Liver (tissue), 8 donors: ENCODE measurements at regions not wholly inside any gene's neighbourhood (a gene's known extent, or its start where the extent isn't known, plus 50 kb on each side); places are given as distances from the start of the nearest gene placed in this dataset.

Experiments
- DNase-seq: peaks from one replicate; pipeline ENCODE4 v3.0.0-alpha.2; 2017; ENCODE audit warnings: low spot score
- H3K27ac ChIP-seq, 2 donors: one replicate each; pipeline ENCODE4 v1.7.0; 2013; ENCODE audit warnings: inconsistent platforms in 2 of 2, low read length in 2 of 2, control low read depth in 1 of 2, low read depth in 1 of 2, mild to moderate bottlenecking in 1 of 2
- H3K27me3 ChIP-seq, 4 donors: one replicate each; pipeline versions ENCODE4 v1.6.1 to v1.7.0; 2013; ENCODE audit warnings: low read length in 3 of 4, inconsistent platforms in 1 of 4, mild to moderate bottlenecking in 1 of 4, moderate library complexity in 1 of 4; ENCODE audit not compliant: control insufficient read depth in 4 of 4, insufficient read depth in 4 of 4
- H3K36me3 ChIP-seq, 4 donors: one replicate each; pipeline versions ENCODE4 v1.6.1 to v1.7.0; 2013; ENCODE audit warnings: low read length in 3 of 4, mild to moderate bottlenecking in 3 of 4, low read depth in 1 of 4, moderate library complexity in 1 of 4; ENCODE audit not compliant: control insufficient read depth in 4 of 4, insufficient read depth in 3 of 4
- H3K4me1 ChIP-seq, 4 donors: one replicate each; pipeline versions ENCODE4 v1.6.1 to v1.7.0; 2013; ENCODE audit warnings: low read length in 3 of 4, mild to moderate bottlenecking in 3 of 4, moderate library complexity in 1 of 4; ENCODE audit not compliant: control insufficient read depth in 4 of 4, insufficient read depth in 4 of 4
- H3K4me3 ChIP-seq, 3 donors: one replicate each; pipeline versions ENCODE4 v1.6.1 to v1.7.0; 2013; ENCODE audit warnings: low read length in 3 of 3, control low read depth in 1 of 3, low read depth in 1 of 3, mild to moderate bottlenecking in 1 of 3
- H3K9ac ChIP-seq, 2 donors: one replicate each; pipeline ENCODE4 v1.7.0; 2013; ENCODE audit warnings: low read length in 2 of 2, mild to moderate bottlenecking in 2 of 2, moderate library complexity in 2 of 2, control low read depth in 1 of 2, low read depth in 1 of 2
- H3K9me3 ChIP-seq, 4 donors: one replicate each; pipeline versions ENCODE4 v1.6.1 to v1.7.0; 2013; ENCODE audit warnings: low read length in 3 of 4; ENCODE audit not compliant: control insufficient read depth in 4 of 4
- EGR1 ChIP-seq, 2 donors: IDR thresholded peaks; 2 replicates each; pipeline ENCODE4 v1.6.1; 2016 to 2018; ENCODE audit warnings: antibody characterized with exemption in 2 of 2, low read depth in 2 of 2
- FOXA1 ChIP-seq: IDR thresholded peaks from 2 replicates; pipeline ENCODE4 v1.6.1; 2016; ENCODE audit warnings: antibody characterized with exemption
- FOXA2 ChIP-seq: IDR thresholded peaks from 2 replicates; pipeline ENCODE4 v1.6.1; 2016; ENCODE audit warnings: antibody characterized with exemption
- GABPA ChIP-seq, 2 donors: IDR thresholded peaks in 1 of 2; conservative IDR thresholded peaks in 1 of 2; 2 replicates each; pipeline ENCODE4 v1.6.1; 2016; ENCODE audit warnings: antibody characterized with exemption in 2 of 2, mild to moderate bottlenecking in 1 of 2, moderate library complexity in 1 of 2
- HNF4A ChIP-seq, 2 donors: conservative IDR thresholded peaks; 2 replicates each; pipeline ENCODE4 v1.6.1; 2016; ENCODE audit warnings: antibody characterized with exemption in 2 of 2, mild to moderate bottlenecking in 2 of 2
- HNF4G ChIP-seq: IDR thresholded peaks from 2 replicates; pipeline ENCODE4 v1.6.1; 2016; ENCODE audit warnings: antibody characterized with exemption
- JUND ChIP-seq, 2 donors: IDR thresholded peaks; 2 replicates each; pipeline ENCODE4 v1.6.1; 2016; ENCODE audit warnings: antibody characterized with exemption in 2 of 2
- NR2F2 ChIP-seq: IDR thresholded peaks from 2 replicates; pipeline ENCODE4 v1.6.1; 2016; ENCODE audit warnings: antibody characterized with exemption
- RAD21 ChIP-seq, 2 donors: IDR thresholded peaks; 2 replicates each; pipeline ENCODE4 v1.6.1; 2016; ENCODE audit warnings: antibody characterized with exemption in 2 of 2, mild to moderate bottlenecking in 2 of 2
- RXRA ChIP-seq, 2 donors: IDR thresholded peaks; 2 replicates each; pipeline ENCODE4 v1.6.1; 2017 to 2018; ENCODE audit warnings: antibody characterized with exemption in 2 of 2, mild to moderate bottlenecking in 1 of 2
- SP1 ChIP-seq: IDR thresholded peaks from 2 replicates; pipeline ENCODE4 v1.6.1; 2018; ENCODE audit warnings: antibody characterized with exemption, mild to moderate bottlenecking
- TAF1 ChIP-seq: conservative IDR thresholded peaks from 2 replicates; pipeline ENCODE4 v1.6.1; 2016; ENCODE audit warnings: antibody characterized with exemption, mild to moderate bottlenecking
- YY1 ChIP-seq: IDR thresholded peaks from 2 replicates; pipeline ENCODE4 v1.6.1; 2016; ENCODE audit warnings: antibody characterized with exemption, mild to moderate bottlenecking
- WGBS: extraction: QIAGEN DNeasy Blood & Tissue Kit; methylation state at CpG from one replicate; pipeline ENCODE4 v1.1.7; 2013; 5-methylcytosine and 5-hydroxymethylcytosine counted together
- TF ChIP-seq, protein P1 (sequence below): fragments of 150-350 bp; IDR thresholded peaks from 2 replicates; pipeline ENCODE4 v1.5.1; 2017; ENCODE audit warnings: improper control_type of control experiment, low read depth, low read length; ENCODE audit not compliant: missing input control
- TF ChIP-seq, protein P2 (sequence below): IDR thresholded peaks from 2 replicates; pipeline ENCODE4 v1.6.1; 2016; ENCODE audit warnings: antibody characterized with exemption
- TF ChIP-seq, protein P3 (sequence below): IDR thresholded peaks from 2 replicates; pipeline ENCODE4 v1.6.1; 2016; ENCODE audit warnings: antibody characterized with exemption
- TF ChIP-seq, protein P4 (sequence below): IDR thresholded peaks from 2 replicates; pipeline ENCODE4 v1.6.1; 2016; ENCODE audit warnings: antibody characterized with exemption, mild to moderate bottlenecking
- TF ChIP-seq, protein P5 (sequence below): IDR thresholded peaks from 2 replicates; pipeline ENCODE4 v1.6.1; 2016; ENCODE audit warnings: antibody characterized with exemption
- donor health status: healthy.
- donor health status: healthy.
- donor health status: healthy.
- donor health status: healthy.
- donor health status: healthy.

DNA sequence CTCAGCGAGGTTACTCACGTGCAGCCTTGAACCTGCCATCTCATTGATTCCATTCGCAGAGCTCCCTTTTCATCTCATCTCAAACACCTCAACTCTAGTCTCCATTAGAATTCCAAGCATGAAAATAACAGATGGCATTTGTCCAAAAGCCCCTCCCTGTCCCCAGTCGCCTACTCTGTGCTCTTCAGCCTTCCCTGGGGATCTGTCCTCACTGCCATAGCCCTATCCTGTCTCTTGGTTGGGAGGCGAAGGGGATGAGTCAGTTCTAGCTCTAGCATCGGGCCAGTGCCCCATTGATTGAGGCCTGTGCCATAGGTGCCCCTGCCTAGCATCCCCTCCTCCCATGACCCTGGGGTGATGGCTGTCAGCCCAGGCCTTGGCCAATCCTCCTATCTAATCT is 134.0 kb upstream of the PJA1 start:
- Histone ChIP-seq H3K9me3 (no peaks in the 10 kb centered on the region), H3K4me3 (no peak overlapping the region), H3K9ac (no peak overlapping the region), H3K36me3 (no peaks in the 10 kb centered on the region), H3K27me3 (no peaks in the 10 kb centered on the region), H3K4me1 (no peaks in the 10 kb centered on the region), H3K27ac (no peak overlapping the region)
- TF ChIP-seq, protein P1, sequence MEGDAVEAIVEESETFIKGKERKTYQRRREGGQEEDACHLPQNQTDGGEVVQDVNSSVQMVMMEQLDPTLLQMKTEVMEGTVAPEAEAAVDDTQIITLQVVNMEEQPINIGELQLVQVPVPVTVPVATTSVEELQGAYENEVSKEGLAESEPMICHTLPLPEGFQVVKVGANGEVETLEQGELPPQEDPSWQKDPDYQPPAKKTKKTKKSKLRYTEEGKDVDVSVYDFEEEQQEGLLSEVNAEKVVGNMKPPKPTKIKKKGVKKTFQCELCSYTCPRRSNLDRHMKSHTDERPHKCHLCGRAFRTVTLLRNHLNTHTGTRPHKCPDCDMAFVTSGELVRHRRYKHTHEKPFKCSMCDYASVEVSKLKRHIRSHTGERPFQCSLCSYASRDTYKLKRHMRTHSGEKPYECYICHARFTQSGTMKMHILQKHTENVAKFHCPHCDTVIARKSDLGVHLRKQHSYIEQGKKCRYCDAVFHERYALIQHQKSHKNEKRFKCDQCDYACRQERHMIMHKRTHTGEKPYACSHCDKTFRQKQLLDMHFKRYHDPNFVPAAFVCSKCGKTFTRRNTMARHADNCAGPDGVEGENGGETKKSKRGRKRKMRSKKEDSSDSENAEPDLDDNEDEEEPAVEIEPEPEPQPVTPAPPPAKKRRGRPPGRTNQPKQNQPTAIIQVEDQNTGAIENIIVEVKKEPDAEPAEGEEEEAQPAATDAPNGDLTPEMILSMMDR: no peak
- TF ChIP-seq JUND (IDR thresholded peaks at IDR 0.05) (no peak), EGR1 (IDR thresholded peaks at IDR 0.05; ENCODE audit: low read depth in 2 of 2) (no peak), NR2F2 (no peak), TAF1 (no peak), RXRA (IDR thresholded peaks at IDR 0.05) (no peak)
- TF ChIP-seq, protein P2, sequence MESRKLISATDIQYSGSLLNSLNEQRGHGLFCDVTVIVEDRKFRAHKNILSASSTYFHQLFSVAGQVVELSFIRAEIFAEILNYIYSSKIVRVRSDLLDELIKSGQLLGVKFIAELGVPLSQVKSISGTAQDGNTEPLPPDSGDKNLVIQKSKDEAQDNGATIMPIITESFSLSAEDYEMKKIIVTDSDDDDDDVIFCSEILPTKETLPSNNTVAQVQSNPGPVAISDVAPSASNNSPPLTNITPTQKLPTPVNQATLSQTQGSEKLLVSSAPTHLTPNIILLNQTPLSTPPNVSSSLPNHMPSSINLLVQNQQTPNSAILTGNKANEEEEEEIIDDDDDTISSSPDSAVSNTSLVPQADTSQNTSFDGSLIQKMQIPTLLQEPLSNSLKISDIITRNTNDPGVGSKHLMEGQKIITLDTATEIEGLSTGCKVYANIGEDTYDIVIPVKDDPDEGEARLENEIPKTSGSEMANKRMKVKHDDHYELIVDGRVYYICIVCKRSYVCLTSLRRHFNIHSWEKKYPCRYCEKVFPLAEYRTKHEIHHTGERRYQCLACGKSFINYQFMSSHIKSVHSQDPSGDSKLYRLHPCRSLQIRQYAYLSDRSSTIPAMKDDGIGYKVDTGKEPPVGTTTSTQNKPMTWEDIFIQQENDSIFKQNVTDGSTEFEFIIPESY: no peak
- DNase-seq: no peak
- 88% methylated on average over 6 of the region's 6 CpGs for WGBS

DNA sequence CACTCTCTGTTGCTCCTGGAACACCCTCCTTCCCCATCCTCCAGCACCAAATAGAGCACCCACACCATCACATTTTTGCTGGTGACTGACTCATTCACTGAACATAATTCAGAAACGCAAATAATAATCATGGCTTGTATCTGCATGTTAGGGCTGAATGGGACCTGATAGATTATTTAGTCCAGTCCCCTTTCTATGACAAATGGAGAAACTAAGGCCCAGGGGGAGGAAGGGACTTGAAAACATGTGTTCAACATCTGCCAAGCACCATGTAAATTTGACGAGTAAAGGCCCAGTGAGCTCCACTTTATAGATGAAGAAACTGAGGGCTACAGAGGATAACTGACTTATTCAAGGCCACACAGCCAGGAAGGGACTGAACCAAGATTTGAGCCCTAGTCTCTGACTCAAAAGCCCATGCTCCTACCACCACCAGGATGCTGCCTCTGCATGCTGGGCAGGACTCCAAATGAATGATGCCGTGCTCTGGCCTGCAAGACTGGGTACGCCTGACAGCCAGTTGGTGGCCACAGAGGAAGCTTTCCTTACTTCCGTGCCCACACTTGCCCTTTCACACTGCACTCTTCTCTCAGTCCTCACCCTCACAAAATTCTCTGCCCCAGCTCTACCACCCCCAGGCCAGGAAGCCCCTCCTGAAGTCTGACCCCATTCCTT is 133.3 kb upstream of the PJA1 start:
- no peaks in the 10 kb centered on the region for H3K27me3 ChIP-seq
- H3K4me1 ChIP-seq: no peaks in the 10 kb centered on the region
- no peak overlapping the region for H3K9ac ChIP-seq
- WGBS: 89% methylated on average over 5 of the region's 5 CpGs
- DNase-seq: no peak
- H3K27ac ChIP-seq: no peak overlapping the region
- no peaks in the 10 kb centered on the region for H3K36me3 ChIP-seq
- no peak for TF ChIP-seq HNF4A (conservative IDR thresholded peaks at IDR 0.05)
- TF ChIP-seq SP1: no peak
- no peak for TF ChIP-seq GABPA (IDR thresholded peaks at IDR 0.05 in 1 of 2, conservative IDR thresholded peaks at IDR 0.05 in 1 of 2)
- TF ChIP-seq, protein P3, sequence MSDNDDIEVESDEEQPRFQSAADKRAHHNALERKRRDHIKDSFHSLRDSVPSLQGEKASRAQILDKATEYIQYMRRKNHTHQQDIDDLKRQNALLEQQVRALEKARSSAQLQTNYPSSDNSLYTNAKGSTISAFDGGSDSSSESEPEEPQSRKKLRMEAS: no peak
- TF ChIP-seq, protein P4, sequence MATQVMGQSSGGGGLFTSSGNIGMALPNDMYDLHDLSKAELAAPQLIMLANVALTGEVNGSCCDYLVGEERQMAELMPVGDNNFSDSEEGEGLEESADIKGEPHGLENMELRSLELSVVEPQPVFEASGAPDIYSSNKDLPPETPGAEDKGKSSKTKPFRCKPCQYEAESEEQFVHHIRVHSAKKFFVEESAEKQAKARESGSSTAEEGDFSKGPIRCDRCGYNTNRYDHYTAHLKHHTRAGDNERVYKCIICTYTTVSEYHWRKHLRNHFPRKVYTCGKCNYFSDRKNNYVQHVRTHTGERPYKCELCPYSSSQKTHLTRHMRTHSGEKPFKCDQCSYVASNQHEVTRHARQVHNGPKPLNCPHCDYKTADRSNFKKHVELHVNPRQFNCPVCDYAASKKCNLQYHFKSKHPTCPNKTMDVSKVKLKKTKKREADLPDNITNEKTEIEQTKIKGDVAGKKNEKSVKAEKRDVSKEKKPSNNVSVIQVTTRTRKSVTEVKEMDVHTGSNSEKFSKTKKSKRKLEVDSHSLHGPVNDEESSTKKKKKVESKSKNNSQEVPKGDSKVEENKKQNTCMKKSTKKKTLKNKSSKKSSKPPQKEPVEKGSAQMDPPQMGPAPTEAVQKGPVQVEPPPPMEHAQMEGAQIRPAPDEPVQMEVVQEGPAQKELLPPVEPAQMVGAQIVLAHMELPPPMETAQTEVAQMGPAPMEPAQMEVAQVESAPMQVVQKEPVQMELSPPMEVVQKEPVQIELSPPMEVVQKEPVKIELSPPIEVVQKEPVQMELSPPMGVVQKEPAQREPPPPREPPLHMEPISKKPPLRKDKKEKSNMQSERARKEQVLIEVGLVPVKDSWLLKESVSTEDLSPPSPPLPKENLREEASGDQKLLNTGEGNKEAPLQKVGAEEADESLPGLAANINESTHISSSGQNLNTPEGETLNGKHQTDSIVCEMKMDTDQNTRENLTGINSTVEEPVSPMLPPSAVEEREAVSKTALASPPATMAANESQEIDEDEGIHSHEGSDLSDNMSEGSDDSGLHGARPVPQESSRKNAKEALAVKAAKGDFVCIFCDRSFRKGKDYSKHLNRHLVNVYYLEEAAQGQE: no peak
- TF ChIP-seq TAF1: no peak
- no peak for TF ChIP-seq RAD21 (IDR thresholded peaks at IDR 0.05)
- TF ChIP-seq HNF4G: no peak
- TF ChIP-seq, protein P2: no peak
- no peak for TF ChIP-seq YY1
- no peak for TF ChIP-seq EGR1 (IDR thresholded peaks at IDR 0.05; ENCODE audit: low read depth in 2 of 2)
- TF ChIP-seq, protein P5, sequence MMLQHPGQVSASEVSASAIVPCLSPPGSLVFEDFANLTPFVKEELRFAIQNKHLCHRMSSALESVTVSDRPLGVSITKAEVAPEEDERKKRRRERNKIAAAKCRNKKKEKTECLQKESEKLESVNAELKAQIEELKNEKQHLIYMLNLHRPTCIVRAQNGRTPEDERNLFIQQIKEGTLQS: no peak
- TF ChIP-seq JUND (IDR thresholded peaks at IDR 0.05): no peak
- TF ChIP-seq RXRA (IDR thresholded peaks at IDR 0.05): no peak
- TF ChIP-seq, protein P1: no peak
- no peak for TF ChIP-seq NR2F2
- TF ChIP-seq FOXA1: no peak
- TF ChIP-seq FOXA2: no peak
- no peaks in the 10 kb centered on the region for H3K9me3 ChIP-seq
- H3K4me3 ChIP-seq: no peak overlapping the region
